ENCODE measurements at regions not wholly inside any gene's neighbourhood (a gene's known extent, or its start where the extent isn't known, plus 50 kb on each side); places are given as distances from the start of the nearest gene placed in this dataset.

- Histone ChIP-seq H4K8ac (ENCODE audit: extremely low read depth, insufficient read depth, low read length) (no peak overlapping the region), H4K91ac (replicated peaks; ENCODE audit: insufficient read length, low read length) (no peak overlapping the region), H2BK5ac (ENCODE audit: low read depth, low read length) (no peak overlapping the region), H3K79me2 (ENCODE audit: control insufficient read depth in 1 of 2, insufficient read depth in 2 of 2, low read length in 2 of 2) (no peaks in the 10 kb centered on the region), H3K23ac (ENCODE audit: insufficient read length) (no peak overlapping the region), H3K4me1 (replicated peaks in 1 of 4; ENCODE audit: control insufficient read depth in 3 of 4, insufficient read depth in 4 of 4, low read length in 3 of 4) (no peaks in the 10 kb centered on the region), H3K27ac (ENCODE audit: low read depth, low read length) (no peak overlapping the region), H3K14ac (ENCODE audit: insufficient read length) (no peak overlapping the region), H3K36me3 (ENCODE audit: control insufficient read depth in 2 of 4, insufficient read depth in 4 of 4, low read length in 3 of 4) (no peaks in the 10 kb centered on the region), H3K4me3 (ENCODE audit: extremely low read depth in 1 of 4, insufficient read depth in 2 of 4, low read depth in 3 of 4, low read length in 4 of 4) (no peak overlapping the region), H3K79me1 (ENCODE audit: low read depth, low read length) (no peaks in the 10 kb centered on the region), H2AK5ac (ENCODE audit: low read depth, low read length) (no peak overlapping the region), H4K20me1 (replicated peaks in 1 of 2; ENCODE audit: control insufficient read depth in 1 of 2, insufficient read depth in 2 of 2, low read length in 2 of 2) (no peaks in the 10 kb centered on the region), H3K18ac (ENCODE audit: extremely low read depth, low read length) (no peak overlapping the region; the same call in 1 of the 2 replicates), H3K56ac (replicated peaks; ENCODE audit: insufficient read length, low read depth, low read length) (no peak overlapping the region), H2BK15ac (ENCODE audit: low read length) (no peak overlapping the region), H2AFZ (ENCODE audit: low read length) (no peak overlapping the region), H3K9ac (replicated peaks in 1 of 4; ENCODE audit: extremely low read depth in 1 of 4, low read depth in 3 of 4, low read length in 3 of 4) (no peak overlapping the region), H4K5ac (ENCODE audit: insufficient read length, low read depth, low read length) (no peak overlapping the region), H2BK120ac (replicated peaks; ENCODE audit: low read depth, low read length) (no peak overlapping the region), H3K27me3 (replicated peaks in 1 of 4; ENCODE audit: control insufficient read depth in 3 of 4, extremely low read depth in 1 of 4, insufficient read depth in 3 of 4, low read length in 3 of 4) (no peaks in the 10 kb centered on the region; a peak in 1 of 7 replicates), H2BK12ac (ENCODE audit: low read depth, low read length) (no peak overlapping the region), H3K4ac (replicated peaks; ENCODE audit: insufficient read length, low read depth, low read length) (no peak overlapping the region), H3K23me2 (ENCODE audit: low read depth, low read length) (no peaks in the 10 kb centered on the region), H2BK20ac (ENCODE audit: low read length) (no peak overlapping the region), H3K4me2 (ENCODE audit: insufficient read depth in 1 of 2, low read depth in 2 of 2, low read length in 2 of 2) (no peak overlapping the region), H3K9me3 (ENCODE audit: insufficient read depth in 2 of 2, low read depth in 1 of 2, low read length in 1 of 2) (peaks cover 0 to 11% of the 10 kb centered on the region in 2 experiments; a peak in 3 of 4 replicates)
- FAIRE-seq (no peak), DNase-seq (ENCODE audit: low read depth in 1 of 2, low spot score in 2 of 2) (no peak)
- ChIA-PET CTCF (ENCODE audit: partially characterized antibody) (no interaction called here), POLR2A (ENCODE audit: partially characterized antibody) (no interaction called here)
- WGBS, 2 experiments (ENCODE audit: extremely low coverage in 1 of 2, insufficient coverage in 1 of 2, insufficient read length in 1 of 2, insufficient replicate concordance in 2 of 2, low coverage in 1 of 2, low lambda C conversion rate in 2 of 2, missing lambda C conversion rate in 1 of 2) = 91% methylated on average over 5 of the region's 5 CpGs; no CpG with 5 or more reads in 1 of the 2 experiments
- no peak for TF ChIP-seq E2F6 (IDR thresholded peaks at IDR 0.05)
- TF ChIP-seq TAF7 (optimal IDR thresholded peaks at IDR 0.05; ENCODE audit: borderline replicate concordance, low read depth, low read length) = no peak
- TF ChIP-seq POLR2AphosphoS5 (IDR thresholded peaks at IDR 0.05; ENCODE audit: low read depth, low read length) = no peak
Observed at GRCh38 chr4:10781805-10782204, 97.2 kb upstream of the CLNK start.

Measured in H1 (cell line).